ENCODE measurements at regions not wholly inside any gene's neighbourhood (a gene's known extent, or its start where the extent isn't known, plus 50 kb on each side); places are given as distances from the start of the nearest gene placed in this dataset.

DNA sequence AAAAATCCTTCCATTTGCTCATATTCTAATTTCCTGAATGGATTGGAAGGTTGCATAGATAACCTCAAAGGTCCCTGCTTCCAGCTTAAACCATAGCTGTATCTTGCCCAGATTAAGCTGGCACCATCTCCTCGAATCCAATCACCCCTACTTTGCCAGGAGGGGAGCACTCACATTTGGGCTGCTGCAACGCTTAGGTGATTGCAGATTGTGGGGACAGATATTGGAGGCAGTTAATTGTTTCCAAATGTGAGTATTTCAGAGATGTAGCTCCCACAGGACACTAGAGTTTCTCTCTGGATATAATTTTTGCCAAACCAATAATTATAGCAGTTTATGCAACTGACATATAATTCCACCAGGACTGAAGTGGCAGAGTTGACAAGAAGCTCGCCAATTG, 53.5 kb upstream of the ACSL1 start:
- DNase-seq: no peak

DNA sequence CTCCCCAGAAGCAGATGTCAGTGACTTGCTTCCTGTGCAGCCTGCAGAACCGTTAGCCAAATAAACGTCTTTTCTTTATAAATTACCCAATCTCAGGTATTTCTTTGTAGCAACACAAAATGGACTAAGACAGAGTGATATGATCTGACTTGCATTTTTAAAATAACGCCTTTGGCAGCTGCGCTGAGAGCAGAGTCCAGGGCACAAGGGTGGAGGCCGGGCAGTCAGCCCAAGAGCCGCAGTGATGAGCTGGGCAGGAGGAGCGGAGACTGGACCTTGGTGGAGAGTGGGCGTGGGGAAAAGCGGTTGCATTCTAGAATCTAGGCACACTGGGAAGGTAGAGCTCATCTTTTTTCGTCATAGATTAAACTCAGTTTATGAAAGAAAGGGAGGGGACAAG, 56.5 kb upstream of the ACSL1 start:
- DNase-seq: no peak

DNA sequence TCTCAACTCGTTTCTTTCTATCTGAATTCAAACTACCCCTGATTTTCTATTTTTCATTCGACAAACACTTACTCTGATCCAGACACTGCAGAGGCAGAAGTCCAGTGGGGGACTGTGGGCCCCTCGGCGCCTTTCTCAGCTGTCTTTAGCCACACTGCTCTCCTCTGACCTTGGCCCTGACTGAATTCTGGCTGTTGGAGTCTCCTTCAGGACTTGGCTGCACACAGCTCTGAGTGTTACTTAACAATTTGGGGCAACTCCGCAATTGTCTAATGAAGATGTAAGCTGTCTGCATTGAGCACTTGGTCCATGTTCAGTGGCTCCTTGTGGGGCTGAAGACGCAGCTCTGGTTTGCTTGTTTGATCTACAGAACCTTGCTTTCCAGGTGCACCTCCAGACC, 57.3 kb upstream of the ACSL1 start:
- no peak for DNase-seq

DNA sequence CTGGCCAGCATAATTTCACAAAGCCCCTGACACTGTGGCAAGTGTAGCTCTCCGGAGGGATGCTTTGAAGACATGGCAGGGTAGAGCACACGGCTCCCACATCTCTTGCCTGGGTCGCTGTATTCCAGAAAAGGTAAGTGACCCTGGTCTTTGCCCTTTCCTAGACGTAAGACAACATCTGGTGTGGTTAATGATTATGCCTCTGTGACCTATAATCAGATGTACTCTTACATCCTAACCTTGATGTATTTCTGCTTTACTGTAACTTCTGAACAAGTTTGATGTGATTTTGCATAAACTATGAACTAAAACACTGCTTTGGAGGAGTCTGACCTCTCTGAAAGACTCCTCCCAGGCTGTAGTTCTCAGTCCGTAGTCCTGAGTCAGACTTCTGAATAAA, 59.1 kb upstream of the ACSL1 start:
- DNase-seq: no peak

DNA sequence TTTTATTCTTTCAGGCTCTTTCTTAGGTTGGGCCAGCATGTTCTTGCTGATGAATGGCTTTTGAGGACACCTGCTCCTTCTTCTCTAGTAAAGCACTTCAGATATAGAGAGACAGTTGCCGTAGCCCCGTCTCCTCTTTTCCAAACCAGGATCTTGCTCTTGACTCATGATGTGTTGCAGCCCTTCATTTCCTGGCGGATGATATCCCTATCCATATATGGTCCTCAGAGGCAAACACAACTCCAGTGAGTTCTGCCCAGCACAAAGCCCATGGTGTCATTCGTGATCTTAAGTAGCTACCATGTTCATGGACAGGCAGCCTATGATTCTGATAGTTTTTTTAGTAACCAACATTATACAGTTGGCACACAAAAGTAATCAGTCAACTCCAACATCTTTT, 59.8 kb upstream of the ACSL1 start:
- no peak for DNase-seq

DNA sequence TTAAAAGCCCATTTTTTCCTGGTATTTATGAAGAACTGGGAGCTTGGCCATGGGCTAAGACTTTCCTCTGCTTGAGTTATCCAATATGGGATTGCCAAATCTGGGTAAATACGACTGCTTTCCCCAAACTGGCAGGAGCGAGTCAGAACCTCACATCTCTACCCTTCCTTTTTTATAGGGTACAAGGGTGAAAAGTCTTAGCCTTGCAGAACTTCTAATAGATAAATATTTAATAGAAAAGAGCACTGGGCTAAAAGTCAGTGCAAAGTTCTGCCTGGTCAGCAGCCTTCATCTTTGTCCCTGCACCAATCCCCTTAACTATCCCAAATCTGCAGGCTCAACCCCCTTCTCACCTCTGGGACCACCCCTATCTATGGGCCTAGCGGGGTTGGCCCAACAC, 61.6 kb upstream of the ACSL1 start:
- no peak for DNase-seq

DNA sequence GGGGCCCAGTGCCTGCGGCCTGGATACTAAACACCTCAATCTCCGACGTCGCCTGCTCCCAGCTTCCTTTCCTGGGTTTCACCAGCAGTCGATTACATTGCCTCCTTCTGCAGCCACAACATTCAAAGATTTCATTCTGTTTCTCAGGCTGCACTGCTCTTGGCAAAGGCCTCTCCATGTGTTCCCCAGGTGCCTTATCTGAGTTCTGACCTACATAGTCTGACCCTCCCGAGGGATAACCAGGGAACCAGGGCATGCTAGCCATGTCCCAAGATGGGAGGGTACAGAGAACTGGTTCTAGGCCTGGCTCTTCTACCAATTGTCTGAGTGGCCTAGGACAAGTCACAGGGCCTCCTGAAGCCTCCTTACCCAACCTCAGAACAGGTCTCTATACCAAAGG, 62.2 kb upstream of the ACSL1 start:
- DNase-seq: no peak

DNA sequence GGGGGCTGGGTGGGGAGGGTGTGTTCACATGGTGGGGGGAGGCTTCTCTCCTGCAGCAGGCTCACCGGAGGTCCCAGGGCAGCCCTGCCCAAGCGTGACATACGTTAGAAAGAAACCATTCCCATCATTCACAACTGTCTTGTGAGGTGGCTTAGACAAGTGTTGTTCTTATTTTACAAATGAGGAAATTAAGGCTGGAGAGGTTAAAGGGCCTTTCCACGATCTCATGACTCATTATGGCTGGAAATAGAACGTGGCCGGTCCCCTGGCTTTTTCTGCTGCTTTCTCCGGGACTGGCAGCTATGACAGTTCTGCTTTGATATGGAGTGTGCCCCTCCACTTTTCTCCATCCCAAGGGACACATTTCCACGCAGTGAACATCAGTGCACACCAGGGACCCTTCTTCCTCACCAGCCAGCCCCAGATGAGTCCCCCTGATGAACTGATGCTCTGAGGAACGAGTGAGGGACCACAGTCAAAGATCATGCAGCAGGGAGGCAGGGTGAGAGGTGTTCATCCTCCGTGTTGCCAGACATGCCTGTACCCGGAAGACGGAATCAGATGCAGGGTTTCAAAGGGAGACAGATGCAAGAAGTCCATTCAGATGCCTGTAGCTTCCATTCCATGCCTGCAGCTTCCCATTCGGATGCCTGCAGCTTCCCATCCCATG, 64.0 kb upstream of the ACSL1 start:
- no peak for DNase-seq

DNA sequence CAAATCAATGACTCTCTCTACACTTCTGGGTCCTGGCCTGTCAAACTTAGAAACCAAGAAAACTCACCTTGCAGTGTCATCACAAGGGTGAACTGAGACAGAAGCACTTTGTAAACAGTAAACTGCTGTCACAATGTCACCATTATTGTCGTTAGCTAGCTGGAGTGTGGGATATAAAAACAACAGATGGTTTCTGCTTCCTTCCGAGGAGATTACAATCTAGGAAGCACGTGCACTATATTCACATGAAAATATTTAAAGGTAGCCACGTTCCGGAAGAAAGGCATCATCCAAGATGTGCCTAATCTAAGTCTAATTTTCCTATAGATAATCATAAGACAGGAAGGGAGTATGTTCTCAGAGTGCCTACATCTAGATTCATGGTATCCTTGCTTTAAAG, 64.7 kb upstream of the ACSL1 start:
- DNase-seq: no peak

DNA sequence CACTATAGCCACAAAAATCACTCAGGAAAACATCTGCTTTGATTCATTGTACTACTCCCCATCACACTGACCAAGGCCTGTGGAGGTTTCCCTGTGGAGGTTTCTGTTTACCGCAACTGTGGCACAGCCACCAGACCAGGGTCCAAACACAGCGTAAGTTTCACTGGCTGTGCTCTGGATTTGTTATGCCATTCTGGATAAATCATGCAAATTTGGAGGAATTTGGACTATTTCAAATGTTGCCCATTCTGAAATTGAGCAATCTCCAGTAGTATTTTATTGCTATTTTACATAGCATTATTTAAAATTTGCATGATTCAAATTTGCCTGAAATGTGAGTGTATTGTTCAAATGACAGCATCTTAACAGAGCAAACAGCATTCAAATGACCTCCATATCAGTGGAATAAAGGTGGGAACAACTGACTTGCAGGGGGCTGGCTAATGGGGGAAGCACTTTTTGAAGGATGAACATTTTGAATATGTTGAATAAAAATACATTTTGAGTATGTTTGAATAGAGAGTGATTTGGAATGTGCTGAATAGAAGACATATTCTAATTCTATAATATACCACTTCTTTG, 66.1 kb upstream of the ACSL1 start:
- DNase-seq: no peak

DNA sequence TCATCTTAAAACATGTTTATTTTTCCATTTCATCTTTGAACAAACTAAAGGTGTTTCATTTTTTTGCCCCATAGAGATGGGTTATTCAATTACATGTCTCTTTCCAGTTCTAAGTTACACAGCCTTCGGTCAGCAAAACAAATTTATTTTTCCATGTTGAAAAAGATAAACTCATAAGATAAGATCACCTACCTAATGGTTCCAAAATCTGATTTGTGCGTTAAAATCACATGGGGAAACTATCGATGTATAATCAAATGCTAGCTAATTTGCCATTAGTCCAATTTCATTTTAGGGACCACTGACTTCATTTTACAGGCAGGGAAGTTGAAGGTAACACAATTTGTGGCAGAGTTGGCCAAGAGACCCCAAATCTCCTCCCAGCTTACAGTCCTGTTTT, 67.2 kb upstream of the ACSL1 start:
- no peak for DNase-seq

DNA sequence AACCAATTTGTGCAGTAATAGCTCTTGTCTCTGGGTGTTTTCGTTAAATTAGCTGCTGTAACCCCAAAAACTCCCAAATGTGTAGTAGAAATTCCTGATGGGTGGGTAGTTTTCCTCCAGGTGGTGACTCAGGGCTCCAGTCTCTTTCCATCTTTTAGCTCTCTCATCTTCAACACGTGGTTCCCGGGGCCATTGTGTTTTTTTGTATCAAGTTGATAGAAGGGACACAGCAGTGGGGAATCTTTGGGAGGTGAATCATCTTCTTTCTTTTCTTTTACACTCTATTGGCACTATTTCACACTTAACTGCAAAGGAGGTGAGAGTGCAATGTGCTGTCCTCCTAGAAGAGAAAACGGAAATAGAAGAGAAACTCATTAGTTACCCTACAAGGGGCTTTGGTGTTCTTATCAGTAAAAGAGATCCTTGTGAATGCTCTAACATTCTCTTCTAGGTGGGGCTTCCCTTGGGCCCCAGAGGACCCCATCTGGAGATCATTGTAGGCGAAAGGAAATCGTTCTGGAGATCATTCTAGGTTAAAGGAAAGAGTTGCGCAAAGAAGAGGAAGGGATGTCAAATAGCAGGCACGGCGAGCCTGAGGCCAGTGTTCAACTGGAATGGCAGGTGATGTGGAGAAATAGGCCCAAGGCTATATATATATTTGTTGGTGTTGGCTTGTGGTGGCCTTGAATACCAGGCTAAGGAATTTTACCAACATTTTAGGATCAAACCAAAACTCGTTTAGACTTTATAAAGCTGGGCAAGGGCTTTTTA, 68.2 kb upstream of the ACSL1 start:
- DNase-seq: no peak

DNA sequence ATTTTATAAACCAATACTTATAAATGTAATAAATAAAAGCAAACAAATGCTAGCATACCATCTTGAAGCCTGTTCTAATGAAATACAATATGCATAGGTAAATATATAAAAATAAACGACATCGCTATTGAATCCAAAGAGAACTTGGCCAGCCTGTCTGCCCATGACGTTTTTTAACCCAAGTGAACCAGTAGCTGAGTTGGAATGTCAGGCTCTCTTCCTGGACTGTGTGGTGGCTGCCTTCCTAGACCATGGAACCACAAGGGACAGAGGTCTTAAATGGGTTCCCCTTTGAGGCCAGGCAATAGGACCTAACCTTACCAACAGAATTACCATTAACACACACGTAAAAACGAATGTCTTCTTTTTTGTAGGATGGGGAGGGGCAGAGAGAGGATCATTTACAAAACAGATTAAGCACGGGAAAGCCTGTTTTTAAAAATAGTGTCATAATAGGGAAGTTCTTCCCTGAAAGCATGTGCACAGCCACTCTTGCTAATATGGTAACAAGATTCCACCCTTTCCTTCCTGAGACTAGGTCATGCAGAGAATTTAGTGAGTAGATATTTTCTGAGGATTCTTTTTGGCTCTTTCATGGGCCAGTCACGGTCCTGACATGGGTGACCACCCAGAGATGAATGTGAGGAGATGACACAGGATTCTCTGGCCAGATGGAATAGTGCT, 69.4 kb upstream of the ACSL1 start:
- DNase-seq: no peak

DNA sequence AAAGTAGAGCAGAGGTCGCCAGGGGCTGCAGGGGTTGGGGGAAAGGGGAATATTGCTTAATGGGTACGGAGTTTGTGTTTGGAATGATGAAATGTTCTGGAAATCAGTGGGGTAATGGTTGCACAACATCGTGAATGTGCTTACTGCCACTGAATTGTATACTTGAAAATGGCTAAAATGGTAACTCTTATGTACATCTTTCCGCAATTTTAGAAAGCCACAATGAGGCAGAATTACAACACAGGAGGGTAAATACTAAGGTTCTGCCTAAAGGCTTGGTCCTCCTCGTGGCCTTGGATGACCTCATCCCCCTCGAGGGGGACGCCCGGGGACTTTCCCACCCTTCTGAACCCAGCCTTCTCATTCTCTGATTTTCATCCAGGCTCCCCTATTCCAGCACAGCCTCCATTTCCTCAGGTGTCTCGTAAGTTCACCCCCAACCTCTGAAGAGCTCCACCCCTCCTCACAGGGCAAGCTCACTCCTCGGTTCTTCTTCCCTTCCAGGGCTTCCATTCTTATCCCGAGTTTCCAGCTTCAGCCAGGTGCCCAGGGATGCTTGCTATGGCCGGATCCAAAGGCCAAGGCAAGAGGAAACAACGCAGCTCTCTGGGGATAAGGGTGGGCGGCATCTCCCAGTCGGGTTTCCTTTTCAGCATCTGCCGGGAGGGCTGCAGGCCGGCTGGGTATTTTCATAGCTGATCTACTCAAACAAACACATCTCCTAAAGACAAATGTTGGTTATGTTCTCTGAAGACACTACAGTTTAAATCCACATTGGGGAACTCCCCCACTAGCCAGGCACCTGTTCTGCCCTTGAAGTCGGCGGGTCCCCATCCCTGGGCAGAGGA, 71.3 kb upstream of the ACSL1 start:
- DNase-seq: no peak

DNA sequence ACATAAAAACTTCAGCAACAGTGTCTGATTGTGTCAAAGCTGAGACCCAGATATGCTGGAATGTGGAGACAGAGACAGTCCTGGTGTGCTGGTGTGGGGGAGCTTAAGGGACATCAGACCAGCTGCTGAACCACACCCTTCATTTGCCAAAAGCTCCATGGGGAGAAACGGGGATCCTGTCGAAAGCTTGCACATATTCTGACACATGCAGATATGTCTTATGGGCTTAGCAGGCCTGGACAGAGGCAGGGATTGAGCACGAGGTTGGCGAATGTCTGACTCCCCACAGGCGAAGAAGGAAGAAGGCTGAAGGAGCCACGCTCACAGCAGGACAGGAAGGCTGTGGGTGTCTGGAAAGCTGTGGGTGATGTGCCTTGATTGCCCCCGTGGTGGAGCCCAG, 72.1 kb upstream of the ACSL1 start:
- peak in 6 of 56 donors; percentile 1 to 41 (median 10) for DNase-seq

DNA sequence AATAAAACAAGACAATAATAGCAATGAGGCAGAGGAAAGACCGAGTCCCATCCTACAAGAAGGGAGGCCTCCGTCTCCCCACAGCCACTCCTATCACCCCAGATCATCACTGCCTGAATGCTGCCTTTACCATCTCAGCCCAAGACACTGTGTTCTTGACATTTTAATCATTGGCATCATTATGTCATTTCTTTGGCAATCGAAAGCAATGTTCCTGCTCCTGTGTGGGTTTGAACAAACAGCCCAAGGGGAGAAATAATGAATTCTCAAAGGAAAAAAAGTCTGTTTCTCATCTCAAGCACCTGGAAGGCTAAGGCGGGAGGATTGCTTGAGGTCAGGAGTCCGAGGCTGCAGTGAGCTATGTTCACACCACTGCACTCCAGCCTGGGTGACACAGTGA, 73.0 kb upstream of the ACSL1 start:
- DNase-seq: no peak

DNA sequence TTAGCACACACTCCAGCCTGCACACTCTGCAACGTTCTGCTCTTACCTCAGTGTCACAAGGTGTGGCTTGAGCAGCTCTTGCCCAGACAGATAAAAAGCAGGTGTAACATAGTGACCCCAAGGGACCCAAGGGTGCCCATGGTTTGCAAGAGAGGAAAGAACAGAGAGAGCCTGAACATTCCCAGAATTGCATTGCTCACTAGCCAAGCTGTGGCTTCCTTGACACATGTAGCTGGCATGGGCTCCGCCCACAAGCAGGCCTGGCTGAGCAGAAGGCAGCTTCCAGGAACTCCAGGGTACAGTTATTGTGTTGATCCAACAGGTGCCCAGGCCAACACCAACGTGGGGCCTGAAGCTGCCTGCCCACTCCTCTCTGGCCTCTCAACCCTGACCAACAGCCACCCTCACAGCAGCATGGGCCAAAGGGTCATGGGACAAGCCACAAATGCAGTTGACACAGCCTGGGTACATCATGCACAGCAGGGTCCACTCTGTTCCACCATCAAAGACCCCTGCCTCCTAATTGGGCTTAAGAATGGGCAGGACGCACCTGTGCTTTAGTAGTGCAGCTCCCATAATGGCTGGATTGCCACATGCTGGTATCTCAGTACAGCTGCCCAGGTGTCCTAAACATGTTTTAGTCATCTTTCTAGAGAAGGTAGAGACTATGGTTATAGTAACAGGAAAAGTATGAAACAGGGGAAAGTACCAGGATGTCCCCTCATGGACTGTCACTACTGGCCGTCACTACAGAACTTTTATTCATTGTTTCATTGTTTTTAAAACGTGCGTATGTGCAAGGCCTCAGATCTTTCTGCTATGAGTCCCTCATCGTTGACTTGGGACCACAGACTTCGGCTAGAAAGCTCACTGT, 73.7 kb upstream of the ACSL1 start:
- no peak for DNase-seq

DNA sequence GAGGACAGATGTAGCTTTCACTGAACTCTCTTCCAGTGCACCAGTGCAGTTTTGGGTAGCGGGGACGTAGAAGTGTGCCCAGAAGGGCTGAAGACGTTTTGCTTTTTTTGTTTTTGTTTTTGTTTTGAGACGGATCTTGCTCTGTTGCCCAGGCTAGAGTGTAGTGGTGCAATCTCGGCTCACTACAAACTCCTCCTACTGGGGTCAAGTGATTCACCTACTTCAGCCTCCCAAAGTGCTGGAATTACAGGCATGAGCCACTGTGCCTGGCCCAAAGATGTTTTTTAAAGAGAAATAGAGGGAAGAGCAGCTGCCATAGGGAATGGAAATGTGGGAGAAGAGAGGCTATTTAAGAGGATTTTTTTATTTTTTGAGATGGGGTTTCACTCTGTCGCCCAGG, 74.4 kb upstream of the ACSL1 start:
- no peak for DNase-seq

DNA sequence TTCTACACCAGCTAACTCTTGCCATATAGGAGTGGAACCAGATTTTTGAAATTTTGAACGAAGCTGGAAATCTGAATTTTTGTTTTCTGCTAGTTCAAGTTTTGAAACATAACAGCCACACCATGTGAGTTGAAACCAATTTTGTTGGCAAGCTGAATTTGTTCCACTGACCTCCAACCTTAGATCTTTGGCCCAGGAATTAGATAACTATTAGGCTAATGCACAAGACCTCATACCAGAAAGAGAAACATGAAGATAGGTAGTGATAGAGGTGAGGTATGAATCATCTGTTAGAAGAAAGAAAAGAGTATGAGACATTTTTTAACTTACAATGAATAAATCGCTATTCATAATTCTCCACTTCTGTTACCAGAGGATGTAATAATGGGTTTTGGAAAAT, 76.8 kb upstream of the ACSL1 start:
- DNase-seq: no peak

DNA sequence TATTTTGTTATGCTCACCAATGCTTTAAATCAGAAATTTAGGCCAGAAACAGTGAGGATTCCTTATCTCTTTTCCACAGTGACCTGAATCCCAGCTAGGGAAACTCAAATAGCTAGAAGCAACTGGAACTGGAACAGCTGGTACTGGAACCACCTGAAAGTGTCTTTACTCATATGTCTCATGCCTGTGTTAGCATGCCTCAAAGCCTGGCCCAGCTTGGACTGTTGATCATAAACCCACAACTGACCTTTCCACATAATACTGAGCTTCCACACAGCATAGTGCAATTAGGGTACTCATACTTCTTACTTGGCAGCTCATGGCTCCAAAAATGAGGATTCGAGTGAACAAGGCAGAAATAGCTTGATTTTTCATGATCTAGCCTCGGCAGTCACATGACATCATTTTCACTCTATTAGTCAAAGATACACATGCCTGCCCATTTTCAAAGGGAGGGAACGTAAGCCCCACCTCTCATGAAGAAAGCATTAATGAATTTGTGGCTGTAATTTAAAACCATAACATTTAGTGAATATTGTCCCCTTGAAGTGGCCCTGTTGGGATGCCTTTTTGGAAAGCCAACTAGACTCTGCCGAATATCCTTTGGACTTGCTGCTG, 80.8 kb upstream of the ACSL1 start:
- DNase-seq: no peak
